ENCODE measurements at regions not wholly inside any gene's neighbourhood (a gene's known extent, or its start where the extent isn't known, plus 50 kb on each side); places are given as distances from the start of the nearest gene placed in this dataset.

- Histone ChIP-seq H3K9me3 (ENCODE audit: control extremely low read depth in 1 of 5, control insufficient read depth in 4 of 5, insufficient read depth in 2 of 5, low read depth in 1 of 5, low read length in 4 of 5) (peaks cover 2 to 17% (median 10%) of the 10 kb centered on the region in 5 experiments), H3K27me3 (replicated peaks in 2 of 5; ENCODE audit: control insufficient read depth in 4 of 5, insufficient read depth in 5 of 5, low read length in 4 of 5) (no peaks in the 10 kb centered on the region), H3K4me3 (ENCODE audit: control insufficient read depth in 1 of 7, extremely low read depth in 1 of 7, insufficient read depth in 4 of 7, low read depth in 2 of 7, low read length in 6 of 7) (no peak overlapping the region), H3K4me1 (ENCODE audit: control extremely low read depth in 1 of 4, control insufficient read depth in 4 of 4, insufficient read depth in 4 of 4, low read length in 3 of 4) (no peaks in the 10 kb centered on the region), H3K36me3 (ENCODE audit: control insufficient read depth in 4 of 4, insufficient read depth in 4 of 4, low read length in 3 of 4) (no peaks in the 10 kb centered on the region), H3K27ac (ENCODE audit: insufficient read depth in 1 of 2, low read depth in 1 of 2, low read length in 2 of 2, poor library complexity in 1 of 2, severe bottlenecking in 2 of 2) (no peak overlapping the region)
- ChIA-PET POLR2A (no interaction called here), CTCF (interaction anchor here (1.0 kb wide), 1 partner anchor 12 kb away, joined by 3 read pairs; no protein-coding TSS in a partner anchor)
- DNase-seq, result no peak
- WGBS (ENCODE audit: insufficient coverage), result 94% methylated on average over 10 of the region's 10 CpGs
Measured at GRCh38 chr15:67918205-67918861, 78.5 kb upstream of the RNU6-1 start.

GRCh38 chr15:67920524-67921240, 80.8 kb upstream of the RNU6-1 start:
- H3K36me3 ChIP-seq (ENCODE audit: control insufficient read depth in 4 of 4, insufficient read depth in 4 of 4, low read length in 3 of 4), result no peaks in the 10 kb centered on the region
- ChIA-PET CTCF (no interaction called here), POLR2A (no interaction called here)
- no peak overlapping the region for H3K4me3 ChIP-seq (ENCODE audit: control insufficient read depth in 1 of 7, extremely low read depth in 1 of 7, insufficient read depth in 4 of 7, low read depth in 2 of 7, low read length in 6 of 7)
- peaks cover 2 to 17% (median 10%) of the 10 kb centered on the region in 5 experiments for H3K9me3 ChIP-seq (ENCODE audit: control extremely low read depth in 1 of 5, control insufficient read depth in 4 of 5, insufficient read depth in 2 of 5, low read depth in 1 of 5, low read length in 4 of 5)
- DNase-seq, result no peak
- no peaks in the 10 kb centered on the region for H3K27me3 ChIP-seq (replicated peaks in 2 of 5; ENCODE audit: control insufficient read depth in 4 of 5, insufficient read depth in 5 of 5, low read length in 4 of 5)
- WGBS (ENCODE audit: insufficient coverage), result 93% methylated on average over 6 of the region's 6 CpGs
- no peaks in the 10 kb centered on the region for H3K4me1 ChIP-seq (ENCODE audit: control extremely low read depth in 1 of 4, control insufficient read depth in 4 of 4, insufficient read depth in 4 of 4, low read length in 3 of 4)
- no peak overlapping the region for H3K27ac ChIP-seq (ENCODE audit: insufficient read depth in 1 of 2, low read depth in 1 of 2, low read length in 2 of 2, poor library complexity in 1 of 2, severe bottlenecking in 2 of 2)

- DNase-seq, result no peak
- Histone ChIP-seq H3K9me3 (ENCODE audit: control extremely low read depth in 1 of 5, control insufficient read depth in 4 of 5, insufficient read depth in 2 of 5, low read depth in 1 of 5, low read length in 4 of 5) (peaks cover 2 to 17% (median 10%) of the 10 kb centered on the region in 5 experiments), H3K4me1 (ENCODE audit: control extremely low read depth in 1 of 4, control insufficient read depth in 4 of 4, insufficient read depth in 4 of 4, low read length in 3 of 4) (no peaks in the 10 kb centered on the region), H3K27ac (ENCODE audit: insufficient read depth in 1 of 2, low read depth in 1 of 2, low read length in 2 of 2, poor library complexity in 1 of 2, severe bottlenecking in 2 of 2) (no peak overlapping the region), H3K27me3 (replicated peaks in 2 of 5; ENCODE audit: control insufficient read depth in 4 of 5, insufficient read depth in 5 of 5, low read length in 4 of 5) (no peaks in the 10 kb centered on the region), H3K36me3 (ENCODE audit: control insufficient read depth in 4 of 4, insufficient read depth in 4 of 4, low read length in 3 of 4) (no peaks in the 10 kb centered on the region), H3K4me3 (ENCODE audit: control insufficient read depth in 1 of 7, extremely low read depth in 1 of 7, insufficient read depth in 4 of 7, low read depth in 2 of 7, low read length in 6 of 7) (no peak overlapping the region)
- WGBS (ENCODE audit: insufficient coverage), result 98% methylated on average over 7 of the region's 7 CpGs
- POLR2A ChIA-PET, result no interaction called here
- CTCF ChIA-PET, result no interaction called here
Measured at GRCh38 chr15:67922106-67922675, 82.3 kb upstream of the RNU6-1 start.

GRCh38 chr15:67922971-67923945, 83.4 kb upstream of the RNU6-1 start:
- no peaks in the 10 kb centered on the region for H3K36me3 ChIP-seq (ENCODE audit: control insufficient read depth in 4 of 4, insufficient read depth in 4 of 4, low read length in 3 of 4)
- WGBS (ENCODE audit: insufficient coverage), result 100% methylated on average over 2 of the region's 10 CpGs
- H3K9me3 ChIP-seq (ENCODE audit: control extremely low read depth in 1 of 5, control insufficient read depth in 4 of 5, insufficient read depth in 2 of 5, low read depth in 1 of 5, low read length in 4 of 5), result peaks cover 2 to 14% (median 8%) of the 10 kb centered on the region in 5 experiments
- no peaks in the 10 kb centered on the region for H3K27me3 ChIP-seq (replicated peaks in 2 of 5; ENCODE audit: control insufficient read depth in 4 of 5, insufficient read depth in 5 of 5, low read length in 4 of 5)
- CTCF ChIA-PET, result interaction anchor here (0.8 kb wide), 1 partner anchor 60 kb away, joined by 3 read pairs; no protein-coding TSS in a partner anchor
- H3K4me3 ChIP-seq (ENCODE audit: control insufficient read depth in 1 of 7, extremely low read depth in 1 of 7, insufficient read depth in 4 of 7, low read depth in 2 of 7, low read length in 6 of 7), result no peak overlapping the region
- DNase-seq, result no peak
- POLR2A ChIA-PET, result no interaction called here
- no peaks in the 10 kb centered on the region for H3K4me1 ChIP-seq (ENCODE audit: control extremely low read depth in 1 of 4, control insufficient read depth in 4 of 4, insufficient read depth in 4 of 4, low read length in 3 of 4)
- no peak overlapping the region for H3K27ac ChIP-seq (ENCODE audit: insufficient read depth in 1 of 2, low read depth in 1 of 2, low read length in 2 of 2, poor library complexity in 1 of 2, severe bottlenecking in 2 of 2)

GRCh38 chr15:67924359-67924974, 84.6 kb upstream of the RNU6-1 start:
- WGBS (ENCODE audit: insufficient coverage), result 100% methylated on average over 1 of the region's 1 CpG
- H3K27ac ChIP-seq (ENCODE audit: insufficient read depth in 1 of 2, low read depth in 1 of 2, low read length in 2 of 2, poor library complexity in 1 of 2, severe bottlenecking in 2 of 2), result no peak overlapping the region
- no peak for DNase-seq
- H3K27me3 ChIP-seq (replicated peaks in 2 of 5; ENCODE audit: control insufficient read depth in 4 of 5, insufficient read depth in 5 of 5, low read length in 4 of 5), result no peaks in the 10 kb centered on the region
- peaks cover 0 to 5% (median 0%) of the 10 kb centered on the region in 5 experiments for H3K9me3 ChIP-seq (ENCODE audit: control extremely low read depth in 1 of 5, control insufficient read depth in 4 of 5, insufficient read depth in 2 of 5, low read depth in 1 of 5, low read length in 4 of 5)
- POLR2A ChIA-PET, result no interaction called here
- no peaks in the 10 kb centered on the region for H3K4me1 ChIP-seq (ENCODE audit: control extremely low read depth in 1 of 4, control insufficient read depth in 4 of 4, insufficient read depth in 4 of 4, low read length in 3 of 4)
- no peak overlapping the region for H3K4me3 ChIP-seq (ENCODE audit: control insufficient read depth in 1 of 7, extremely low read depth in 1 of 7, insufficient read depth in 4 of 7, low read depth in 2 of 7, low read length in 6 of 7)
- H3K36me3 ChIP-seq (ENCODE audit: control insufficient read depth in 4 of 4, insufficient read depth in 4 of 4, low read length in 3 of 4), result no peaks in the 10 kb centered on the region
- CTCF ChIA-PET, result no interaction called here

GRCh38 chr15:67925182-67925581, 85.3 kb upstream of the RNU6-1 start:
- Histone ChIP-seq H3K27me3 (replicated peaks in 2 of 5; ENCODE audit: control insufficient read depth in 4 of 5, insufficient read depth in 5 of 5, low read length in 4 of 5) (no peaks in the 10 kb centered on the region), H3K9me3 (ENCODE audit: control extremely low read depth in 1 of 5, control insufficient read depth in 4 of 5, insufficient read depth in 2 of 5, low read depth in 1 of 5, low read length in 4 of 5) (no peaks in the 10 kb centered on the region), H3K27ac (ENCODE audit: insufficient read depth in 1 of 2, low read depth in 1 of 2, low read length in 2 of 2, poor library complexity in 1 of 2, severe bottlenecking in 2 of 2) (no peak overlapping the region), H3K36me3 (ENCODE audit: control insufficient read depth in 4 of 4, insufficient read depth in 4 of 4, low read length in 3 of 4) (no peaks in the 10 kb centered on the region), H3K4me1 (ENCODE audit: control extremely low read depth in 1 of 4, control insufficient read depth in 4 of 4, insufficient read depth in 4 of 4, low read length in 3 of 4) (no peaks in the 10 kb centered on the region), H3K4me3 (ENCODE audit: control insufficient read depth in 1 of 7, extremely low read depth in 1 of 7, insufficient read depth in 4 of 7, low read depth in 2 of 7, low read length in 6 of 7) (no peak overlapping the region)
- no peak for DNase-seq
- WGBS (ENCODE audit: insufficient coverage), result 74% methylated on average over 6 of the region's 7 CpGs
- ChIA-PET POLR2A (no interaction called here), CTCF (no interaction called here)
